Liver (tissue), 8 donors: ENCODE measurements at regions not wholly inside any gene's neighbourhood (a gene's known extent, or its start where the extent isn't known, plus 50 kb on each side); places are given as distances from the start of the nearest gene placed in this dataset.

ENCODE experiments used
- DNase-seq: peaks from one replicate; pipeline ENCODE4 v3.0.0-alpha.2; 2017; ENCODE audit warnings: low spot score
- H3K27ac ChIP-seq, 2 donors: one replicate each; pipeline ENCODE4 v1.7.0; 2013; ENCODE audit warnings: inconsistent platforms in 2 of 2, low read length in 2 of 2, control low read depth in 1 of 2, low read depth in 1 of 2, mild to moderate bottlenecking in 1 of 2
- H3K27me3 ChIP-seq, 4 donors: one replicate each; pipeline versions ENCODE4 v1.6.1 to v1.7.0; 2013; ENCODE audit warnings: low read length in 3 of 4, inconsistent platforms in 1 of 4, mild to moderate bottlenecking in 1 of 4, moderate library complexity in 1 of 4; ENCODE audit not compliant: control insufficient read depth in 4 of 4, insufficient read depth in 4 of 4
- H3K36me3 ChIP-seq, 4 donors: one replicate each; pipeline versions ENCODE4 v1.6.1 to v1.7.0; 2013; ENCODE audit warnings: low read length in 3 of 4, mild to moderate bottlenecking in 3 of 4, low read depth in 1 of 4, moderate library complexity in 1 of 4; ENCODE audit not compliant: control insufficient read depth in 4 of 4, insufficient read depth in 3 of 4
- H3K4me1 ChIP-seq, 4 donors: one replicate each; pipeline versions ENCODE4 v1.6.1 to v1.7.0; 2013; ENCODE audit warnings: low read length in 3 of 4, mild to moderate bottlenecking in 3 of 4, moderate library complexity in 1 of 4; ENCODE audit not compliant: control insufficient read depth in 4 of 4, insufficient read depth in 4 of 4
- H3K4me3 ChIP-seq, 3 donors: one replicate each; pipeline versions ENCODE4 v1.6.1 to v1.7.0; 2013; ENCODE audit warnings: low read length in 3 of 3, control low read depth in 1 of 3, low read depth in 1 of 3, mild to moderate bottlenecking in 1 of 3
- H3K9ac ChIP-seq, 2 donors: one replicate each; pipeline ENCODE4 v1.7.0; 2013; ENCODE audit warnings: low read length in 2 of 2, mild to moderate bottlenecking in 2 of 2, moderate library complexity in 2 of 2, control low read depth in 1 of 2, low read depth in 1 of 2
- H3K9me3 ChIP-seq, 4 donors: one replicate each; pipeline versions ENCODE4 v1.6.1 to v1.7.0; 2013; ENCODE audit warnings: low read length in 3 of 4; ENCODE audit not compliant: control insufficient read depth in 4 of 4
- ATF3 ChIP-seq: IDR thresholded peaks from 2 replicates; pipeline ENCODE4 v1.6.1; 2016; ENCODE audit warnings: antibody characterized with exemption
- CTCF ChIP-seq: fragments of 150-350 bp; IDR thresholded peaks from 2 replicates; pipeline ENCODE4 v1.5.1; 2017; ENCODE audit warnings: improper control_type of control experiment, low read depth, low read length; ENCODE audit not compliant: missing input control
- EGR1 ChIP-seq, 2 donors: IDR thresholded peaks; 2 replicates each; pipeline ENCODE4 v1.6.1; 2016 to 2018; ENCODE audit warnings: antibody characterized with exemption in 2 of 2, low read depth in 2 of 2
- FOXA1 ChIP-seq: IDR thresholded peaks from 2 replicates; pipeline ENCODE4 v1.6.1; 2016; ENCODE audit warnings: antibody characterized with exemption
- FOXA2 ChIP-seq: IDR thresholded peaks from 2 replicates; pipeline ENCODE4 v1.6.1; 2016; ENCODE audit warnings: antibody characterized with exemption
- GABPA ChIP-seq, 2 donors: IDR thresholded peaks in 1 of 2; conservative IDR thresholded peaks in 1 of 2; 2 replicates each; pipeline ENCODE4 v1.6.1; 2016; ENCODE audit warnings: antibody characterized with exemption in 2 of 2, mild to moderate bottlenecking in 1 of 2, moderate library complexity in 1 of 2
- HNF4A ChIP-seq, 2 donors: conservative IDR thresholded peaks; 2 replicates each; pipeline ENCODE4 v1.6.1; 2016; ENCODE audit warnings: antibody characterized with exemption in 2 of 2, mild to moderate bottlenecking in 2 of 2
- HNF4G ChIP-seq: IDR thresholded peaks from 2 replicates; pipeline ENCODE4 v1.6.1; 2016; ENCODE audit warnings: antibody characterized with exemption
- JUND ChIP-seq, 2 donors: IDR thresholded peaks; 2 replicates each; pipeline ENCODE4 v1.6.1; 2016; ENCODE audit warnings: antibody characterized with exemption in 2 of 2
- MAX ChIP-seq: IDR thresholded peaks from 2 replicates; pipeline ENCODE4 v1.6.1; 2016; ENCODE audit warnings: antibody characterized with exemption
- NR2F2 ChIP-seq: IDR thresholded peaks from 2 replicates; pipeline ENCODE4 v1.6.1; 2016; ENCODE audit warnings: antibody characterized with exemption
- RAD21 ChIP-seq, 2 donors: IDR thresholded peaks; 2 replicates each; pipeline ENCODE4 v1.6.1; 2016; ENCODE audit warnings: antibody characterized with exemption in 2 of 2, mild to moderate bottlenecking in 2 of 2
- REST ChIP-seq: IDR thresholded peaks from 2 replicates; pipeline ENCODE4 v1.6.1; 2016; ENCODE audit warnings: antibody characterized with exemption, mild to moderate bottlenecking
- RXRA ChIP-seq, 2 donors: IDR thresholded peaks; 2 replicates each; pipeline ENCODE4 v1.6.1; 2017 to 2018; ENCODE audit warnings: antibody characterized with exemption in 2 of 2, mild to moderate bottlenecking in 1 of 2
- SP1 ChIP-seq: IDR thresholded peaks from 2 replicates; pipeline ENCODE4 v1.6.1; 2018; ENCODE audit warnings: antibody characterized with exemption, mild to moderate bottlenecking
- TAF1 ChIP-seq: conservative IDR thresholded peaks from 2 replicates; pipeline ENCODE4 v1.6.1; 2016; ENCODE audit warnings: antibody characterized with exemption, mild to moderate bottlenecking
- YY1 ChIP-seq: IDR thresholded peaks from 2 replicates; pipeline ENCODE4 v1.6.1; 2016; ENCODE audit warnings: antibody characterized with exemption, mild to moderate bottlenecking
- ZBTB33 ChIP-seq: IDR thresholded peaks from 2 replicates; pipeline ENCODE4 v1.6.1; 2016; ENCODE audit warnings: antibody characterized with exemption
- WGBS: extraction: QIAGEN DNeasy Blood & Tissue Kit; methylation state at CpG from one replicate; pipeline ENCODE4 v1.1.7; 2013; 5-methylcytosine and 5-hydroxymethylcytosine counted together
- donor health status: healthy.
- donor health status: healthy.
- donor health status: healthy.
- donor health status: healthy.
- donor health status: healthy.

GRCh38 chr9:12178634-12179033 is 514.6 kb upstream of the TYRP1 start:
- H3K9ac ChIP-seq, result no peak overlapping the region
- no peak overlapping the region for H3K4me3 ChIP-seq
- 82% methylated on average over 1 of the region's 1 CpG for WGBS
- no peaks in the 10 kb centered on the region for H3K4me1 ChIP-seq
- H3K27me3 ChIP-seq, result peaks cover 0 to 2% (median 0%) of the 10 kb centered on the region in 4 donors
- no peak for TF ChIP-seq GABPA (IDR thresholded peaks at IDR 0.05 in 1 of 2, conservative IDR thresholded peaks at IDR 0.05 in 1 of 2)
- TF ChIP-seq TAF1, result no peak
- no peak for TF ChIP-seq HNF4G
- no peak for TF ChIP-seq YY1
- no peak for TF ChIP-seq JUND (IDR thresholded peaks at IDR 0.05)
- TF ChIP-seq RAD21 (IDR thresholded peaks at IDR 0.05), result no peak
- TF ChIP-seq EGR1 (IDR thresholded peaks at IDR 0.05; ENCODE audit: low read depth in 2 of 2), result no peak
- no peak for TF ChIP-seq ATF3
- TF ChIP-seq HNF4A (conservative IDR thresholded peaks at IDR 0.05), result no peak
- no peak for TF ChIP-seq RXRA (IDR thresholded peaks at IDR 0.05)
- TF ChIP-seq REST, result no peak
- no peak for TF ChIP-seq NR2F2
- no peak for TF ChIP-seq FOXA2
- no peak for TF ChIP-seq ZBTB33
- TF ChIP-seq MAX, result no peak
- TF ChIP-seq FOXA1, result no peak
- no peak for TF ChIP-seq SP1
- no peak for TF ChIP-seq CTCF
- no peaks in the 10 kb centered on the region for H3K36me3 ChIP-seq
- DNase-seq, result no peak
- no peaks in the 10 kb centered on the region for H3K9me3 ChIP-seq
- H3K27ac ChIP-seq, result no peak overlapping the region

- WGBS, result 80% methylated on average over 1 of the region's 1 CpG
- no peak for DNase-seq
- no peak overlapping the region for H3K4me3 ChIP-seq
- H3K27ac ChIP-seq, result no peak overlapping the region
- no peaks in the 10 kb centered on the region for H3K27me3 ChIP-seq
- no peaks in the 10 kb centered on the region for H3K36me3 ChIP-seq
- no peak overlapping the region for H3K9ac ChIP-seq
- H3K9me3 ChIP-seq, result no peaks in the 10 kb centered on the region
- H3K4me1 ChIP-seq, result no peaks in the 10 kb centered on the region
- TF ChIP-seq JUND (IDR thresholded peaks at IDR 0.05), result no peak
- TF ChIP-seq RAD21 (IDR thresholded peaks at IDR 0.05), result no peak
- TF ChIP-seq RXRA (IDR thresholded peaks at IDR 0.05), result no peak
- TF ChIP-seq HNF4A (conservative IDR thresholded peaks at IDR 0.05), result no peak
- TF ChIP-seq NR2F2, result no peak
- TF ChIP-seq HNF4G, result no peak
- TF ChIP-seq CTCF, result no peak
- TF ChIP-seq SP1, result no peak
- no peak for TF ChIP-seq TAF1
- TF ChIP-seq REST, result no peak
- TF ChIP-seq FOXA1, result no peak
- no peak for TF ChIP-seq EGR1 (IDR thresholded peaks at IDR 0.05; ENCODE audit: low read depth in 2 of 2)
- no peak for TF ChIP-seq MAX
- TF ChIP-seq FOXA2, result no peak
These were observed 510.4 kb upstream of the TYRP1 start for GRCh38 chr9:12182806-12183205.
